Suppressor macrophage treated with lipopolysaccharide for 1 hour (primary cell): ENCODE measurements at regions not wholly inside any gene's neighbourhood (a gene's known extent, or its start where the extent isn't known, plus 50 kb on each side); places are given as distances from the start of the nearest gene placed in this dataset.

Experiments
- DNase-seq, 3 donors: peaks; one replicate each; pipeline ENCODE4 v3.0.0-alpha.2; 2020 to 2022

GRCh38 chr11:70631624-70632047 is 233.3 kb downstream of the CTTN start:
- no peak for DNase-seq

GRCh38 chr11:70633610-70634009 is 235.3 kb downstream of the CTTN start:
- no peak for DNase-seq

GRCh38 chr11:70636659-70637058 is 238.3 kb downstream of the CTTN start:
- no peak for DNase-seq

GRCh38 chr11:70637186-70637800 is 239.0 kb downstream of the CTTN start:
- DNase-seq: no peak

GRCh38 chr11:70637949-70638583 is 239.7 kb downstream of the CTTN start:
- DNase-seq: no peak

- no peak for DNase-seq
These were observed 242.1 kb downstream of the CTTN start for GRCh38 chr11:70640408-70640807.

- peak; percentile 22 to 55 (median 24) for DNase-seq
These were observed 243.0 kb downstream of the CTTN start for GRCh38 chr11:70641369-70641768.

GRCh38 chr11:70642266-70642665 is 243.9 kb downstream of the CTTN start:
- no peak for DNase-seq

- DNase-seq: no peak
These were observed 245.3 kb downstream of the CTTN start for GRCh38 chr11:70643642-70644041.

GRCh38 chr11:70644343-70645060 is 246.2 kb downstream of the CTTN start:
- DNase-seq: no peak

GRCh38 chr11:70645537-70645936 is 247.2 kb downstream of the CTTN start:
- no peak for DNase-seq

GRCh38 chr11:70646272-70647049 is 248.1 kb downstream of the CTTN start:
- DNase-seq: no peak

GRCh38 chr11:70647188-70648166 is 249.1 kb downstream of the CTTN start:
- DNase-seq: no peak

- DNase-seq: peak; percentile 57 to 76 (median 65)
These were observed 252.0 kb downstream of the CTTN start for GRCh38 chr11:70650075-70650909.

- no peak for DNase-seq
These were observed 252.7 kb downstream of the CTTN start for GRCh38 chr11:70651031-70651430.

- DNase-seq: no peak
These were observed 255.7 kb downstream of the CTTN start for GRCh38 chr11:70654016-70654415.

GRCh38 chr11:70655816-70656215 is 257.5 kb downstream of the CTTN start:
- no peak for DNase-seq

GRCh38 chr11:70656252-70656651 is 257.9 kb downstream of the CTTN start:
- DNase-seq: no peak

- no peak for DNase-seq
These were observed 261.9 kb downstream of the CTTN start for GRCh38 chr11:70660059-70660888.

- no peak for DNase-seq
These were observed 262.5 kb downstream of the CTTN start for GRCh38 chr11:70660889-70661197.
